Activated CD4-positive, alpha-beta T cell treated with anti-CD3 and anti-CD28 coated beads for 48 hours (primary cell): ENCODE measurements at regions not wholly inside any gene's neighbourhood (a gene's known extent, or its start where the extent isn't known, plus 50 kb on each side); places are given as distances from the start of the nearest gene placed in this dataset.
"Not testable (repeated sequence)": the region's sequence is repeated elsewhere in the genome, so short reads cannot be mapped to it uniquely, and the experiment has no call there.

Experiments
- DNase-seq: peaks from one replicate; pipeline ENCODE4 v3.0.0-alpha.2; 2020

DNA sequence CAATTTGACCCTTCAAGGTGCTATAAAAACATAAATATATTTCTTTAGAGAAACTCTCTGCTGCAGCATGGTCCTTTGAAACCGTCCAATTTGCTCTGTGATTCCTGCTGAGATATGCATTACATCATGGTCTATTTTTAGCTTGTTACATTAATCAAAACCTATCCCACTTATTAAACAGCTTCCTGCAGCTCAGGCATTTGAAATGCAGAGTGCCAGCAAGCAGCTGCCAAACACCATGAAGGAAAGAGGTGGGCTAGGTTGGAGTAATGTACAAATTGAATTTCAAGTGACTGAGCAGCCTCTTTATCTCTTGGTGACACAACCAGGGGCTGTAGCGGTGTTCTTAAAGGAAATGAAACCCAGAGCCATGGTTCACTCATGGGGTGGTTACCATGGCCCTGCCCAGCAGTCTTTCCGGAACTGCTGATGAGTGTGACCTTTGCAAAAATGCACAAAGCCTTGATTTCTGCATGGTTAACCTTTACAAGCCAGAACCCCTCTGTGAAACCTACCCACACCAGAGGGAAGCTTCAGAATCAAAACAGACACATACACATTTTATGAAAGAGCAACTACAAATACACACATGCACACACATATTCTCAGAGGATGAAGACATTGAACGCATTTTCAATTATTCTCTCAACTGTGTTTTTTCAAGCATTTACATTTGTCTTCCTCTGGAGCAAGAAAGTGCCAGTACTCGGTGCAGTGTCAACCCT lies 155.8 kb upstream of the ZNF608 start:
- no peak for DNase-seq

DNA sequence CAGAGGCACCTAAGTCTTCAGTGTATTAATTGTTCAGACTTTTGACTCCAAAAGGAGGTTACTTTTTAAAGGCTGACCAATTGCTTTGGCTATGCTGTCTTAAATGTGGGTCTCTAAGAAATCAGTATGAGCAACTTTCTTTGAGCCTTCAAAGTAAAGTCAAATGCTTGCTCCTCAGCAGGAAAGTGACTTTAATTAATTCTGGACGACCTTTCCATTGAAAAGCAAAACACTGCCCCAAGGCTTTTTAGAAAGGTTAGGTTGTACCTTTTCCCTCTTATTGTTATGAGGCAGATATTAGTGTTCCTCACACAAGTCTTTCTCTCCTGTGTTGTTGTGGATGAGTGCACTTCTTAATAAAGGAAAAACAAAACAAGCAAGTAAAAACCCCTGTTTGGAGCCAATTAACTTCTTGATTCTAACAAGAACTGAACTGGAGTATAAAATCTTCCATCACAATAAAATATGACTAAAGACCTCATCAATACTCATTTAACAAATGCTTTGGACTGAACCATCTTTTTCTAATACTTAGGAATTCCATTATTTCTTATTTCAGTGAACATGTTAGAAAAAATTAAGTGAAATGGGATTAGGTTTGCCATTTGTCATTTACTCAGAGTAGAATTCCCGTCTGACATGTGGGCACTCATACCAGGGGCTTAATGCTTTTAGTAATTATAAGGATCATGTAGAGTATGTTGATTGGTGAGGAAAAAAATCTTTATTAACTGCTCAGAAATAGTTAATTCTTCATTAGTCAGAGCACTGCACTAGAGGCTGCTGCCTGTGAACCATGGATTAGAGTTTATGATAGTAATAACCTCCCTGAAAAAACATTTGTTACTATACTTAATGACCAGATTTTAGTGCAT lies 159.1 kb upstream of the ZNF608 start:
- no peak for DNase-seq

DNA sequence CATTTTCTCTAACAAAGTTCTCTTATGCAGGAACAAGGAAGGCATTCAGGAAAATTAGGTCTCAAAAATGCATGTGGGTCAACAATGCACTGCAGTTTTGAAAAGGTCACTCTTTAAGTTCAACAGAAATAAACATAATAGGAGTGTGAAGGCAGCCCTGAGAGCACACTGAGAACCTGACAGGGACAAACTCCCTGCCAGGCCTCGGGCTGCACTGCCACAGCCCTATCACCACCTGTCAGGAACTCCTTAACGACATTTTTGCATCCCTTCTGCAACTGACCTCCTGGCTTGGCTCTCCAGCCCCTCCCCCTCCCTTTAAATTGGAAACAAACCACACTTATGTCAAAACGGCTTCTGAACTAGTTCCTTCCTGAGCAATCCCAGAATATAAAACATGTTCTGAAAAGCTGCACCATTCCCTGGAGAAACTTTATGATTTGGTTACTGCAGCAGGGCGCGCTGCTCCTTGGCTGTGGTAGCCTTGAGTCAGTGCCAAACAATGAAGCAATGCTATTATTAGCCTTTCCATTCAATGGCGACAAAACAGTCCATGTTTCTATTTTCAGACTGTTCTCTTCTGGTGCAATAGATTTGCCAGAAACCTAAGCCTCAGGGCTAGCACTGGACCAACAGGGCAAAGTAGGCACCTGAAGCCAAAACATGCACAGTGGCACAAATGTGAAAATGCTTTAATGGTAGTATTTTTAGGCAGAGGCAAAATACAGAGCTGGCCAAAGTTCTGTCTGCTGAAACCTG lies 160.1 kb upstream of the ZNF608 start:
- no peak for DNase-seq

DNA sequence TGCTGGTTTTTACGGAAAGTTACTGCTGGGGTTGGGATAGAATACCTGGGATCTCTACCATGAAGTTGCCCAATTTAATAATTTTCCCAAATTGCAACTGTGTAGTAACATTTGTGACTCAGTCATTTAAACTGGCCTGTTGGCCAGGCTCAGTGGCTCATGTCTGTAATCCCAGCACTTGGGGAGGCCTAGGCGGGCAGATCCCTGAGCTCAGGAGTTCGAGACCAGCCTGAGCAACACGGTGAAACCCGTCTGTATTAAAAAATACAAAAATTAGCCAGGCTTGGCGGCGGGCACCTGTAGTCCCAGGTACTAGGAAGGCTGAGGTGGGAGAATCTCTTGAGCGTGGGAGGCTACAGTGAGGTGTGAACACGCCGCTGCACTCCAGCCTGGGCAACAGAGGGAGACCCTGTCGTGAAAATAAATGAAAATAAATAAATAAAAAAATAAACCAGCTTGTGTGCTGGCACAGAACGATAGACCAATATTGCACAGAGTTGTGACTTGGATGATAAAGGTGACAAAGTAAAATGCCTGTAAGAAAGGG lies 160.7 kb upstream of the ZNF608 start:
- no peak for DNase-seq

DNA sequence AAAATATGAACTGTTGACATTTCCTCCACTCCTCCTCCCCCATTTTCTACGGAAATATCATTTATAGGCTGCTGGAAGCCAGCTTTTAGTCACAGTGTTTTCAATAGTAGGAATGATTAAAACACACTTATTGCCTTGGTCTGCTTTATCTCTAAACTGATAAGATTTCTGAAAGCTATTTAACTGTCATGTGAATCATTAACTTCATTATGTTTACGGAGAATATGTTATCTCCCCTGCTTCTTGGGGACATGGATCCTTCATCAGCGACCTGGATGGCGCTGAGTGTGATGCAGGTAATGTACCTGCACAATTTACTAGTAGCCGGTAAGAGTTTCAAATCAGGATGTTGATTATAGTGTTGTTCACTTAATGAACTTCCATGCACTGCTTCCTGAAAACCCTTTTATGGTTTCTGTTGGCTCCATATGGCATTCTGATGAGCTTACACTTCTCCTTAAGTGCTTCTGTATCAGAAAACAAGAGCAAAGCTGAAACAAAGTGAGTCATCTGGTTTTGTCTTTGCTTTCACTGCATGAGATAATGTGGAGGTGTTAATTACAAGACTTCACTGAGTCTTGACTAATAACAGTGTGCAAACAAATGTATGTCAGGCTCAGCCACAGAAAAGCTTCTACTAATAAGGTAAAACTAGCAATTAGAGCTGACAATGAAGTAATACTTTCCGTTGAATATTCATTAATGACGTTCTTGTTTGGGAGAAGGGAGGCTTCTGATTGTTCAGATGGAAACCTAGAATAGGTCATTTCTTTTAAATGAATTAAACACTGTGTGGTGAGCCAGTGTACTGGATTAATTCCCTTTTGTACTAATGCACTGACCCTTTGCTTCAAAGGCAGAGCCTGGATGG lies 162.4 kb upstream of the ZNF608 start:
- DNase-seq: no peak

DNA sequence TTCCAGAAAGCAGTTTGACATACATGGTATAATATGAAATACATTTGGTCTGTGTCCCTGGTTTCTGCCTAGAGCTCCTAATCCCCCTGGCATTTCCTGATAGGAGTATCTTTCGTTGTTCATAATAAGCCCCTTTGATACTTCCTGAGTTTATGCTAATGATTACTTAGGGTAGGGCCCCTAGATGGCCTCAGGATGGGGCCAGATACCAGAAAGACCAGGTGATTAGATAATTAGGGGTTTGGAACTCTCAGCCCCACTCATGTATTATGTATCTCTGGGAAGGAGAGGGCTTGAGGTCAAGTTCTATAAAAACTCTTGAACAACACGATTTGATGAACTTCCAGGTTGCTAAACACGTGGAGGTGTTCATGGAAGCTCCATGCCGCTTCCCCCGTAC lies 163.3 kb upstream of the ZNF608 start:
- DNase-seq: no peak

DNA sequence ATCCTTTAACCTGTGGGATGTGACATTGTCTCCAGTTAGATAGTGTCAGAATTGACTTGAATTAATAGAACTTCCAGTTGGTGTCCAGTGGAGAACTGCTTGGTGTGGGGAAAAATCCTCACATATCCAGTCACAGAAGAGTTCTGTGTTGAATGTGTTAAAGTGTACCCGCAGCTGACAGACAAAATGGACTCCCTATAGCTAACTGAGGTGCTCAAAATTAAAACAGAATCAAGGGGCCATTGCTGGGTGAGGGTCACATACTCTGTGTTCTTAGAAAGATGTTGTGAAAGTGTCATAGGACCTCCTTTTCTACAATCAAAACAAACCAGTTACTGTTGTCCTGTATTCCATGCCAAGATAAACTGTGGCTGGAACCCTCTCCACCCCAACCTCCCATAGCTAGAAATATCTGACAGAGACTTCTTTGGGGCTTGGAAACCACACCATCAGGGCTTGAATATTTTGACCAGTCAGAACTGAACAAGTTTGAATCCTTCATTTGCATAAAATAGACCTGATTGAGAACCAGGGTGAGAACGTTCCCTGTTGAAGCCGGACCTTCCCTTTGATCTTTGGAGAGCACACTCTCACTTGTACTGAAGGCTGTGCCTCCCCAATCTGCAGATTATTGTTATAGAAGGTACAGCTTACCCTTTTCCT lies 164.0 kb upstream of the ZNF608 start:
- DNase-seq: no peak

DNA sequence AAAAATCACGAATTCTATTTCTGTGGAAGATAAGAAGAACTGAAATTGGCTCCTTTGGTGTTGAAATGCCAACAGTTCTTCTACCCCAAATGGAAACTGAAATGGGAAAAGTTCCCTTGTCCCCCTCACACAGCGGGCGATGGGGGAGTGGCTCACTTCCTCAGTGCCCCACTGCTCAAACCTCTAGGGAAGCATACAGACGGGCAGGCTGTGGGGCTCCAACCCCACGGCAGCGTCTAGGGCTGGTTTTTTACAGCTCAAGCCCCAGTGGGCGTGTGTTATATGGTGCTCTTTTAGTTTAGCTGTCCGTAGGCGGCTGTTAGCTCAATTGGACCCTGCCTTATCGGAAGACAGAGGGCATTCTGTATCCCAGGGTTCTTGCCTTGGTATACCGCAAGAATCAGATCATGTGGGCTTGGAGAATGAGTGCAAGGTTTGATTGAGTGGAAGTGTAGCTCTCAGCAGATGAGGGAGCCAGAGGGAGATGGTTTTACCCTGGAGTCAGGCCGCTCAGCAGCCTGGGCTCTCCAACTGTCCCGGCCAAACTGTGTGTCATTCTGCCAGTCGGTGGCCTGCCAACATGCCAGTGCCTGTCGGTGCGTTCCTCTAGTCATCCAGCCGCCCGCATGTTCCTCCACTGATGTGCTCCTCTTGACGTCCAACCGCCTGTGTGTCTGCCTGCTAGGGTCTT lies 166.3 kb upstream of the ZNF608 start:
- no peak for DNase-seq

DNA sequence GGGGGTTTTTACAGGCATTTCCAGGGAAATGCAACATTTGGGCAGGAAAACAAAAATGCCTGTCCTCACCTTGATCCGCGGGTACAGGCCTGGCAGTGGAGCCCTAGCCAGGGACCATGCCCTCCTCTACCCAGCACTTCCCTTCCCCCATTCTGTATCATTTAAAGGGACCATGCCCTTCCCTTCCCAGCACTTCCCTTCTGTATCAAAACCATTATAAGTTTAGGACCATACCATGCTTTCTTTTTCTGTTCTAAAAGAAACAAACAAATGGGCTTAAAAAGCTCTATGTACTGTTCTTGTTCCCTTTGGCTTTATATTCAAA lies 166.9 kb upstream of the ZNF608 start:
- no peak for DNase-seq

DNA sequence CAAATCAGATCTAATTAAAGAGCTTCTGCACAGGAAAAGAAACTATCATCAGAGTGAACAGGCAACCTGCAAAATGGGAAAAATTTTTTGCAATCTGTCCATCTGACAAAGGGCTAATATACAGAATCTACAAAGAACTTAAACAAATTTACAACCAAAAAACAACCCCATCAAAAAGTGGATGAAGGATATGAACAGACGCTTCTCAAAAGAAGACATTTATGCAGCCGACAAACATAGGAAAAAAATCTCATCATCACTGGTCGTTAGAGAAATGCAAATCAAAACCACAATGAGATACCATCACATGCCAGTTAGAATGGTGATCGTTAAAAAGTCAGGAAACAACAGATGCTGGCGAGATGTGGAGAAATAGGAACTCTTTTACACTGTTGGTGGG lies 169.9 kb upstream of the ZNF608 start:
- not testable (repeated sequence) for DNase-seq

DNA sequence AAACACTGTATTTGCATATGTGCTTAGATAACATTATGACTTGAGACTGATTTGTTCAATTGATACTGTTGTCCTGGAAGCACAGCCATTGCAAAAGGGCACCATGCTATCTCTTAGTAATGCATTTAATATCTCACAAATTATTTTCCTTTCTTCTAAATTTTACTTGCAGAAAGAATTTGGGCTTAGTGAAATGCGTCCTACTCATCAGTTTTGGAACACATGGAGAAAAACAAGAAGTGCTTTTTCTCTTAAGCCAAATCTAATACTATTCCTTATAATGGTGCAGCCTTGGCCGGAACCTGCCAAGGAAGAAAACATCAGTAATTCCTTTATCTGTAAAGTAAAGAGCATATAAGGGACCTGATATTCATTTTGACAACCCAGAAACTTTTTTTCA lies 172.2 kb upstream of the ZNF608 start:
- no peak for DNase-seq

DNA sequence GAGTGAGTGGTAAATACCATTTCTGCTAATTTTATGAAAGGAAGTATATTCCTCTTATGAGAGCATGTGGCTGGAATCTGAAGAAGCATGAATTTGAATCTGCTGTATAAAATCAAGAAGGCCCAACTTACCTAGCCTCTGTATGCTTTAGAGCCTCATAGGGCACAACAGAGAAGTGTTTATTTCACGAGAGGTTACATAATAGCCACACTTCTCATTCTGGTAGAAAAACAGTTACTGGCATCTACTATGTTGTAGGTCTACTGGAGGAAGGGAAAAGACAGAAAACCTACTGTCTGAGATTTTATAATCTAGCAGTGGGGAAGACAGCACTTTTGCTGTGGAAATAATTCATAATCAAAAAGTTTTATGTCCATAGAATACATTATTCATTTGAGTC lies 172.6 kb upstream of the ZNF608 start:
- DNase-seq: no peak

DNA sequence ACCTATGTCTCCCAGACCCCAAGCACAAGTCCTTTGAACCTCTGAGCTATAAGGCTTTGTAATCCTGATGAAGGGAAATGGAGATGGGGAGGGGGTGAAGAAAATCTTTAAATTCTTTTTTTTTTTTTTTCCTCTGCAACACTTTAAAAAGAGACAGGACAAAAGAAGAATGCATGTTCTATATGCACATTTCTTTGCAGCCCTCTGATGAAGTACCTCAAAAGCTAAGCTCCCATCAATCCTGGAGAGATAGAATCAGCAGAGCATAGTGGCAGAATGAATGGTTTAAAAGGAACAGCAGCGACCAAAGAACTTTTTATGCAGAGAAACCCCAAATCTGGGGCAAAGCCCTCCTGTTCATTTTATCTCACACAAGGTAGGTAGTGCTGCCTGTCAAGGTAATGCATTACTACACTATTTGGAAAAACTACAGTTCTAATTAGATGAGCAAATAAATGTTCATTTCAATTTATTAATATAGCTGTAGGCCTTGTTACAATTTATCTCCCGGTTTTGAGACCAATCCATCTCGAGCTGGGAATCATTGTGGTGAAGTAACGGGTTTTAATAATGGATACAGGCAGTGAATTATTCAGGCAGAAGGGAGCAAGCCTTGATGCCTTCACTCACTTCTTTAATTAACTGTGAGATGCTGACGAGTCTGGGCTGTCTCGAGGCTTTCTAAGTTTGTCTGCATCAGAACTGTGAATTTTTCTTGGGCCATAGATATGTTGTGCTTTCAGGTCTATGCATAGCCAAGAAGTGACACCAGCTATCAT lies 173.5 kb upstream of the ZNF608 start:
- DNase-seq: no peak

DNA sequence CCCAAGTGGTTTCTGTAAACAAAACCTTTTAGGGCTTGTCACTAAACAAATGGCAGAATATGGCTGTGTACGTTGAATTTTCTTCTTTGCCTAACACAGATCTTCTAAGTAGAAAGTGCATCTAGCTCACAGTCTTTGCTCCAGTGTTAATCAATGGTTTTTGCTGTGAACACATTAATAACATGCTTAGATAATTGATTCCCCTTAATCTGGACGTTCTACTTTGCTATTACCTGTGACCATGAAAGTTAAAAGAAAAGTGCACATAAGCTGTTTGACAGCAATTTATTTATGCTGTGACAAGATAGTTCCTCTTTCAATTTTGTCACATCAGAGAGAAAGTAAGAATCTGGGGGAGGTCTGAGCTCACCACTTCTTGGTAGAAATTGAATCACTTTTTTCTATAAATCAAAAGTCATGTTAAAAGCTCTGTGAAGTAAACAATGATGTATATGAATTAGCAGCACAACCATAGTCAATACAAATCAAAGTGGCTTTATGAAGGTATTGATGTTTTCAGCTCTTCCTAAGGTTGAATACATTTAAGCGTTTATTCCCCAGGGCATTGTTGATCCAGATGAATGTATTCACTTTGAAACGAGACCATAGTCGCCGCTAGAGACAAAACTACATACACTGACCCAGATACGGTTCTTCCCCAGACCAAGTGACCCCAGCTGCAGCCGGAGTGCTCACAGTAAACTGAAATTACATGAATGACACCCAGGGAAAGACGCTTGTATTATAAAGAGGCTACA lies 174.6 kb upstream of the ZNF608 start:
- DNase-seq: no peak

DNA sequence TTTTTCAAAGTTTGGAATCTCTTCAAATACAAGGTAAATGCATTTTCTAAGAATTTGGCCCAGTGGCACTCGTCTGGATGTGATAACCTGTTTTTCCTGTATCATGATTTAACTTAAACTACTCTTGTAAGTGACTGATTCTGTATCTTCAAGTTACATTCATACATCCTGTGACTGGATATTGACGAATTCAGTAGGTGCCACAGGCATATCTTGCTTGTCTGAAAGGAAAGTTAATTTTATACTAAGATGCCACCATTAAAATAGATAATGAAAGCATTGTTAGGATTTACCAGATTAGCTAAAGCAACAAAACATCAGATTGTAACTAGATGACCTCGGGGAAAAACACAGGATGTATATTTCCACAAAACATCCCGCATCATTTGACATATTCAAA lies 175.3 kb upstream of the ZNF608 start:
- no peak for DNase-seq

DNA sequence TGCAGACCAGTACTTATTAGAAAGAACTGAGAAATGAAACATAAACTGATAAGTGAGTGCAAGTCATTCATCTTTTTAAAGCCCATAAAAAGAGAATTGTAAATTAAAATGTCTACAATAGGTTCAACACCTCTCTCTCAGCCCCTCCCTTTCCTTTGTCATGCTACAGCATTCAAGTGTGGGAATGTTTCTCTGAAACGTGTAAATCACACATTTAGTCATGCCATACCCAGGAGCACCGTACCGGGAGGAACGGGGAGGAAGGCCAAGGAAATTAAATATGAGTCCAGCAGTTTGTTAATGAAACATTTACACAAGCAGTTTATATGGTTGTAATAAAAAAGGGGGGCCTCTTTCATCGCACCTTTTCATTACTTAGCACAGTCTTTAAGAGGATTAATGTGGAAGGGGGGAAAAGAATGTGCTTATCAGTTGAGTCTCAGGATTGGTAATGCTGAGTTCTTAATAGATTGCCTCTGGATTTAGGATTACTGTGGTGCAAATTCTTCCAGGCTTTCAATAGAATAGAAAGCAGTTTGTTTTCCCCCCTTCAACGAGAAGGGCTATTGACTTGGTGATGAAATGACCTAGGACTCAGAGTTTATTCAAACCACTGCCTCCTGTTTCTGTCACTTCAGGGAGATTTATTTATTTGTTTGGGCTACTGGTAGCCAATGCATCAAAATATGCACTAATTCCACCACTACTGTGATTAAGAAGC lies 176.0 kb upstream of the ZNF608 start:
- DNase-seq: no peak

DNA sequence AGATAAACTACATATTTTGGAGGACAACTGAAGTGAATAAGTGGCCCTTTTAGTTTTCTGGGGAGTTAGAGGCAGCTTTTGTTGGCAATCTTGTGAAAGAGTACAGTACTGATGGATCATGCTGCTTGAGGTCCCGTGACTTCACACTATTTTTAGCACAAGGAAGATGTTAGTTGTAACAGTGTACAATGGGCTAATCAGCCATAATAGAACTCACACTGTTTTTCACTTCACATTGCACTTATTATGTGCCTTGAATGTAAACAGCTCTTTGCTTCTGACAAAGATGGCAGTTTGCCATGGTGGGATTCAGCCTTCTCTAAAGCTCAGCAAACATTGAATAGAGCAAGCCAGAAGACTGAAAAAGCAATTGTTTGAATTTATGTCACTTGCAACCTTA lies 176.7 kb upstream of the ZNF608 start:
- no peak for DNase-seq

DNA sequence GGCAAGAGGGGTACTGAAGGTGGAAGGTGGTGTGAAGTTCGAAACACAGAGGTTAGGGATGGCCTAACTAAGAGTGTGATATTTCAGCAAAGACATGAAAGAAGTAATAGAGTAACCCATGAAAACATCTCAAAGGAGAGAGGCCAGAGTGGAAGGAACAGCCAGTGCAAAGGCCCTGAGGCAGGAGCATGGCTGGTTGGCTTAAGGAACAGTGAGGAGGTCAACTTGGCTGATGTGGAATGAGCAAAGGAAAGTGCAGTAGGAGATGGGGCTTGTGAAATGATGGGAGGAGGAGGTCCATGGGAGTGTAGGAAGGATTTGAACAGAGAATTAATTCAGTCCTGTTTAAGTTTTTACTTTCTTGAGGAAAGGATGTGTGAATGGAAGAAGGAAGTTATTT lies 178.3 kb upstream of the ZNF608 start:
- no peak for DNase-seq

DNA sequence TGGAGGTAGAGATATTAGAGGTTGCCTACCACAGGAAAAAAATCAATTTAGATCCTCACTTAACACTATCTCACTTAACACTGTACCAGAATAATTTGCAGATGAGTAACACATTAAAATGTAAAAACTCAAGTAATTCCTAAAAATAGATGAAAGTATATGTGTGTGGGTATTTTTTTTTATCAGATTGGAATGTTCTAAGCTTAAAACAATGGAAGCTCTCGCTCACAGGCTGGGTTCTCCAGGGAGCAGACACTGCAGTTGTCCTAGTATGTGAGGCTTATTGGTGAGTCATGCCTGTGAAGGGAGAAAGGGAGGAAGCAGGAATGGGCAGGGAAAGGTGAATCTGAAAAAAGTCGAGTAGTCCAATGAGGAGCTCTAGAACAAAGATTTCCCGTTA lies 181.3 kb upstream of the ZNF608 start:
- no peak for DNase-seq
